Stimulated activated CD8-positive, alpha-beta memory T cell treated with anti-CD3 and anti-CD28 coated beads, Interleukin-15, amount 100 ng/mL, for 48 hours (primary cell): ENCODE measurements at regions not wholly inside any gene's neighbourhood (a gene's known extent, or its start where the extent isn't known, plus 50 kb on each side); places are given as distances from the start of the nearest gene placed in this dataset.
A peak's percentile ranks its signal among the peaks of the same experiment; 100 is the strongest.
"Not testable (repeated sequence)": the region's sequence is repeated elsewhere in the genome, so short reads cannot be mapped to it uniquely, and the experiment has no call there.

Experiments used
- DNase-seq, 2 donors: peaks; one replicate each; pipeline ENCODE4 v3.0.0-alpha.2; 2020; ENCODE audit warnings: low read depth in 2 of 2

DNA sequence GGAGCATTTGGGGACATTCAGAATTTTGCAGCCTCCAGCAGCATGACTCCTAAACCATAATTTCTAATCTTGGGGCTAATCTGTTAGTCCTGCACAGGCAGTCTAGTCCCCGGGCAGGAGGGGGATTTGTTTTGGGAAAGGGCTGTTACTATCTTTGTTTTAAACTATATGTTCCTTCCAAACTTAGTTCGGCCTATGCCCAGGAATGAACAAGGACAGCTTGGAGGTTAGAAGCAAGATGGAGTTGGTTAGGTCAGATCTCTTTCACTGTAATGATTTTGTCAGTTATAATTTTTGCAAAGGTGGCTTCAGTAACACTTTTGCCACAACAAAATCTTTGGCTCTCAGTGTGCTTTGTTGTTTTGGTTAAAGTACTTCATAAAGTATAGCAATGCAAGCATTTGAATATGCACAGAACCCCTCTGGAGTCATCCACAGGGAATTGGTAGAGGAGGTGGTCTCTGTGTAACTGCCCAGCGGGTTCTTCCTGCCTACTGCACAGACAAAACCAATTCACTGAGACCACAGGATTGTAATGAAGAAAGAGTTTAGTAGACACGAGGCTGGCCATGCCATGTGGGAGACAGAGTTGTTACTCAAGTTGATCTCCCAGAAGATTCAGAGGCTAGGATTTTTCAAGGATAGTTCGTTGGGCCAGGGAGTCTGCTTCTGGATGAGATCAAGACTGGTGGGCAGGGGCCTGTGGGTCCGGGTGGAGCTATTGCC lies 224.1 kb upstream of the MYLIP start:
- DNase-seq, result no peak

GRCh38 chr6:15901141-15902115 lies 227.5 kb upstream of the MYLIP start:
- DNase-seq, result peak in 1 of 2 donors; percentile 8

DNA sequence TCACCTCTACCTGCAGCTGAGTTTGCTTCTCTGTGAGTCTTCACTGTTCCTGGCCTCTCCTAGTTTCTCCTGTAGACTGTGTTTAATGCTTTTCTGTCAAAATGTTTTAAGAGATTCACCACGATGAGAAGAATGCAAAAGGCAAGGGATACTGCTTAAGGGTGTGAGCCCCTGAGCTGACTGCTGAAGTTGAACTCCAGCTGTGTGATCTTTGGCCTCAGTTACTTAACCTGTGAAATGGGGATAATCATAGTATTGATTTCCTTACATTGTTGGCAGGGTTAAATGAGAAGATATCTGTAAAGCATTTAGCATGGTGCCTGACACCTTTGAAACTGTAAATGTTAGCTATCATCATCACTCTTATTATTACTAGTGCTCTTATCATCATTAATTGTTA lies 230.2 kb upstream of the MYLIP start:
- no peak for DNase-seq

- no peak for DNase-seq
These were observed 231.6 kb upstream of the MYLIP start for GRCh38 chr6:15897063-15897876.

- DNase-seq, result no peak
These were observed 232.3 kb upstream of the DTNBP1 start for GRCh38 chr6:15894973-15895725.

DNA sequence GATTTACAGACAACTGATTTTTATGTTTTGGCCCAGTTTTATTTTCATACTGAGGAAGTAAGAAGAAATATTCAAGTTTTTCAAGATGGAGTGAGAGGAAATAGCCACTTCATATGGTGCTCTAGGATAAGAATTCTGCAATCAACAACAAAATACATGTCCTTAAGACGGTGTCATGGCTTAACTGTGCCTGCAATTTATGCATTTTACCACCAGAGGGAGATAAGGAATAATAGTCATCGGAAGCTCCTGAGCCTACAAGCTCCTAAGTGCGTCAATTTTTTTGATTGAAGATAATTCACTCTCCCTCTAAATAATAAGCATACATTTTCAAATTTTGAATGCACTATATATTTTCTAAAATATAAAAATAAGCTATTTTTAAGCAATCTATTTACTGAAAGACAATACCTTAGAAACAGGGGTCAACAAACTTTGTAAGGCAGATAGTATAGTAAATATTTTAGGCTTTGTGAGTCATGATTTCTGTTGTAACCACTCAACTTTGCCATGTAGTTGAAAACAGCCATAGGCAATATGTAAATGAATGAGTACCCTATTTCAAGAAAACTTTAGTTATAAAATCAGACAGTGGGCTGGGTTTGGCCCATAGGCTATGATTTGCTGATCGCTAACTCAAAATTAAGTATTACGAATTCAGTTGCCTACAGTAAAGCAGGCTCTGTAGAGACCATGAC lies 230.9 kb upstream of the DTNBP1 start:
- DNase-seq, result no peak

DNA sequence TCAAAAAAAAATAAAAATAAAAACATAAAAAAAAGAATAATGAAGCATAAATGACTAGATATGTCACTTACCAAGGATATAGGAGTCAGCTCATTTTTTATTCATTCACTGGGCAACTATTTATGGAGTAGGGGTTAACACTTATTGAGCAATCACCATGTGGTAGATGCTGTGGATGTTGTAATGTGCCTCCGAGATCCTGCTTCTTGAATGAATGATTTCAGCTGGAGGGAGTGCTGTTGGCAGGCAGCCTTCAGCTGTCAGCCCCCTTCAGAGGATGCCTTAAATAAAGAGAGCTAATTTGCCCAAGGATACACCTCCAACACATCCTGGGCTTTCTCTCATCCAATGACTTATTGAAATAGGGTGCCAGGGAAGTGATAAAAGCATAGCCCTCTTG lies 229.5 kb upstream of the DTNBP1 start:
- no peak for DNase-seq

- DNase-seq, result no peak
These were observed 226.3 kb upstream of the DTNBP1 start for GRCh38 chr6:15888798-15889772.

DNA sequence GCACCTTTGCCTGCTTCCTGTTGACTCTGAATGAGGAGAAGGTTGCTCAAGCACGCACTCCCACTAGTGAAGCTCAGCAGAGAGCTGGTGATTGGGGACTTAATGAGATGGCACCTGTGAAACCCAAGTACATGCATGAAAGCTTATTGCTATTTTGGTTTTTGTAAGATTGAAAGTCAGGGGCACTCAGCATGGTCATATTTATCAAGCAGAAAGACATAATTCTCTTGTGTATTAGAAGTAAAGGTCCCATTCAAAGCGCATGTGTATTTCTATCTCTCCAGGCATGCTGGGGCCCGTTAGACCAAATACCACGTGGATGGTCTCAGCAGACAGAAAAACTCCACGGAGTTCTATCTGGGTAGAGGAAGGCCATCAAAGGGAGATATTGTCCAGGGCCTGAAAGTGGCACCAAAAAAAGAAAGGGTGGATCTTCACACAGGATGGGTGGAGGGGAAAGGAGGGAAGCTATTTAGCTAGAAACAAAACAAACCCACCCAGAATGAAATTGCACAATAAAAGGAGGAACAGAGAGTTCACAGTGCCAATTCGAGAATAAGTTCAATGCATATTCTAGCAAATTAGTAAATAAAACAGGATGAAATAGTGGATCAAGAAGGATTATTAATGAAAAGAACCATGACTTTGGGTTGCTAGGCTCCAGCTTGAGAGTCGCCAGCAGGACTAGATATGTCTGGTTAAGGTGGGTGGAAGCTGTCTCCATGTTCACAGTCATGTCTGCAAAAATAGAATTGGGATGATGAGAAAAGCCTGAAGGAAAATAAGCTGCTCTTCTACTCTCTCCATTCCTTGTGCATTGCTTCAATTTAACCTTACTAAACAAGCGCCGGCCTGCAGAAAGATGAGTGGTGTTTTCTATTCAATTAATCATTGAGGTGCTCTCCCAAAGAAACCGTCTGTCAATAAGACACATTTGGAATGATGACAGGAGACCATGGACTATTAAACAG lies 224.9 kb upstream of the DTNBP1 start:
- DNase-seq, result no peak

DNA sequence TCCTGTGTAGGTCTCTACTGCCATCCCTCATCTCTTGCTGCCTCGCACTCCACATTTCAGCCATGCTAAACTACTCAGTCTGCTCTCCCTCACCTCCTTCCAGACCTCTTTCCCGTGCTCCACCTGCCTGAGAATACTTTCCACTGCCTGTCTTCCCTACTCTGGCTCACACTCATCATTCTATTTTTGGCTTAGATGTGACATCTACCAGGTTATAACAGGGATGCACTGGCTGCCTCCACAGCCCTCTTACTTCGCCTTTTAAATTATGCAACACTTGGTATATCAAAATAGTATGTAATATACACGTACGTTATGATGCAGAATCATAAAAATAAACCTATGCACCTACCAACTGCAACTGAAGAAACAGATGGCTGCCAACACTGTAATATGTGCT lies 222.8 kb upstream of the DTNBP1 start:
- DNase-seq, result no peak

DNA sequence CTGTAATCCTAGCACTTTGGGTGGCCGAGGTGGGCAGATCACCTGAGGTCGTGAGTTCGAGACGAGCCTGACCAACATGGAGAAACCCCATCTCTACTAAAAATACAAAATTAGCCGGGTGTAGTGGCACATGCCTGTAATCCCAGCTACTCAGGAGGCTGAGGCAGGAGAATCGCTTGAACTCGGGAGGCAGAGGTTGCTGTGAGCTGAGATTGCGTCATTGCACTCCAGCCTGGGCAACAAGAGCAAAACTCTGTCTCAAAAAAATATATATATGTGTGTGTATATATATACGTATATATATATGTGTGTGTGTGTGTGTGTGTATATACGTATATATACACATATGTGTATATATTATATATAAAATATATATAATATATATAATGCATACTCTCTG lies 220.8 kb upstream of the DTNBP1 start:
- not testable (repeated sequence) for DNase-seq

- no peak for DNase-seq
These were observed 220.1 kb upstream of the DTNBP1 start for GRCh38 chr6:15882915-15883314.

GRCh38 chr6:15882345-15882744 lies 219.5 kb upstream of the DTNBP1 start:
- DNase-seq, result no peak

GRCh38 chr6:15881150-15881549 lies 218.3 kb upstream of the DTNBP1 start:
- DNase-seq, result no peak

GRCh38 chr6:15880262-15880973 lies 217.6 kb upstream of the DTNBP1 start:
- no peak for DNase-seq

GRCh38 chr6:15879371-15880261 lies 216.8 kb upstream of the DTNBP1 start:
- DNase-seq, result peak; percentile 37 to 53

GRCh38 chr6:15877231-15877630 lies 214.4 kb upstream of the DTNBP1 start:
- DNase-seq, result no peak
